Thyroid gland (tissue), 4 donors: ENCODE measurements at regions not wholly inside any gene's neighbourhood (a gene's known extent, or its start where the extent isn't known, plus 50 kb on each side); places are given as distances from the start of the nearest gene placed in this dataset.
"Not testable (repeated sequence)": the region's sequence is repeated elsewhere in the genome, so short reads cannot be mapped to it uniquely, and the experiment has no call there.

Experiments used
- CTCF ChIP-seq, 6 experiments: fragments of 200-600 bp in 3 of 6; fragments of 450-650 bp in 3 of 6; sonication (generic) in 3 of 6; IDR thresholded peaks; one replicate each; pipeline ENCODE4 v1.5.1; 2016 to 2019; ENCODE audit warnings: antibody characterized with exemption in 6 of 6, mild to moderate bottlenecking in 2 of 6, inconsistent platforms in 1 of 6, moderate library complexity in 1 of 6
- POLR2A ChIP-seq, 2 donors: fragments of 450-650 bp; IDR thresholded peaks; one replicate each; pipeline ENCODE4 v1.6.1; 2017; ENCODE audit warnings: antibody characterized with exemption in 2 of 2, mild to moderate bottlenecking in 2 of 2, moderate library complexity in 1 of 2

- not testable (repeated sequence) for TF ChIP-seq POLR2A, CTCF (IDR thresholded peaks at IDR 0.05)
These were observed 122.9 kb downstream of the TNFRSF13B start for GRCh38 chr17:16848997-16849396.
